WTC11 (cell line): ENCODE measurements at regions not wholly inside any gene's neighbourhood (a gene's known extent, or its start where the extent isn't known, plus 50 kb on each side); places are given as distances from the start of the nearest gene placed in this dataset.
A peak's percentile ranks its signal among the peaks of the same experiment; 100 is the strongest.

Experiments
- ATAC-seq: fragments of 200-7000 bp; cut with Tn5 transposase; 2 replicates; pipeline ENCODE4 v1.10.0; 2021; ENCODE audit warnings: mild to moderate bottlenecking, moderate library complexity
- CTCF ChIA-PET: fragments of 300-600 bp; sonication (Branson Sonifier 250); formaldehyde crosslinking; loops from one replicate; lab custom pipeline; 2021; ENCODE audit warnings: antibody characterized with exemption; lab: Charles Lee
- POLR2A ChIA-PET: fragments of 350-600 bp; sonication (Branson Sonifier 250); formaldehyde crosslinking; loops from one replicate; lab custom pipeline; 2021; ENCODE audit warnings: antibody characterized with exemption; lab: Charles Lee
- DNase-seq: peaks from one replicate; pipeline ENCODE4 v3.0.0; 2021; ENCODE audit warnings: low spot score
- H3K27ac Mint-ChIP-seq: 2 replicates; pipeline ENCODE4 v1.8.0; 2021; ENCODE audit warnings: mixed read lengths
- H3K27me3 Mint-ChIP-seq: 2 replicates; pipeline ENCODE4 v1.8.0; 2021; ENCODE audit warnings: low read depth, mild to moderate bottlenecking, moderate library complexity, mixed read lengths
- H3K36me3 Mint-ChIP-seq: 2 replicates; pipeline ENCODE4 v1.8.0; 2021; ENCODE audit warnings: mixed read lengths
- H3K4me1 Mint-ChIP-seq: 2 replicates; pipeline ENCODE4 v1.8.0; 2022; ENCODE audit warnings: mixed read lengths
- H3K4me3 Mint-ChIP-seq: 2 replicates; pipeline ENCODE4 v1.8.0; 2021; ENCODE audit warnings: mild to moderate bottlenecking, moderate library complexity, mixed read lengths
- H3K9me3 Mint-ChIP-seq: 2 replicates; pipeline ENCODE4 v1.8.0; 2021; ENCODE audit warnings: mixed read lengths
- AFF4 ChIP-seq: sonication (generic); formaldehyde crosslinking; IDR thresholded peaks from 2 replicates; pipeline ENCODE4 v1.8.1; 2023; ENCODE audit warnings: mild to moderate bottlenecking, missing genetic modification reagents, borderline replicate concordance
- ELF4 ChIP-seq: sonication (generic); formaldehyde crosslinking; IDR thresholded peaks from 2 replicates; pipeline ENCODE4 v1.8.1; 2022; ENCODE audit warnings: low read depth, mild to moderate bottlenecking, moderate library complexity, missing genetic modification reagents
- ETV6 ChIP-seq: sonication (generic); formaldehyde crosslinking; IDR thresholded peaks from 2 replicates; pipeline ENCODE4 v1.8.1; 2022; ENCODE audit warnings: mild to moderate bottlenecking, missing genetic modification reagents
- FOXP1 ChIP-seq: sonication (generic); formaldehyde crosslinking; IDR thresholded peaks from 2 replicates; pipeline ENCODE4 v1.8.0; 2022; ENCODE audit warnings: missing genetic modification reagents, mild to moderate bottlenecking, moderate library complexity, borderline replicate concordance
- GTF2I ChIP-seq: fragments of 250-450 bp; sonication (Bioruptor Pico); conservative IDR thresholded peaks from 2 replicates; pipeline ENCODE4 v1.4.0; 2021; ENCODE audit warnings: mild to moderate bottlenecking
- MYBL2 ChIP-seq: sonication (generic); formaldehyde crosslinking; IDR thresholded peaks from 2 replicates; pipeline ENCODE4 v1.8.1; 2023; ENCODE audit warnings: mild to moderate bottlenecking, moderate library complexity, missing genetic modification reagents
- NR2C2 ChIP-seq: sonication (generic); formaldehyde crosslinking; IDR thresholded peaks from 2 replicates; pipeline ENCODE4 v1.8.0; 2022; ENCODE audit warnings: mild to moderate bottlenecking, missing genetic modification reagents
- NR3C1 ChIP-seq: sonication (generic); formaldehyde crosslinking; conservative IDR thresholded peaks from 2 replicates; pipeline ENCODE4 v1.8.1; 2023; ENCODE audit warnings: low read depth, mild to moderate bottlenecking, missing genetic modification reagents
- PRRX2 ChIP-seq: fragments of 250-450 bp; sonication (Bioruptor Pico); IDR thresholded peaks from 2 replicates; pipeline ENCODE4 v1.8.0; 2021; ENCODE audit warnings: mild to moderate bottlenecking
- RORB ChIP-seq: fragments of 250-450 bp; sonication (Bioruptor Pico); IDR thresholded peaks from 2 replicates; pipeline ENCODE4 v1.9.0; 2021; ENCODE audit warnings: mild to moderate bottlenecking
- SMAD4 ChIP-seq: sonication (generic); formaldehyde crosslinking; IDR thresholded peaks from 2 replicates; pipeline ENCODE4 v1.8.0; 2022; ENCODE audit warnings: mild to moderate bottlenecking, missing genetic modification reagents
- TCF7 ChIP-seq: sonication (generic); formaldehyde crosslinking; IDR thresholded peaks from 2 replicates; pipeline ENCODE4 v1.8.0; 2022; ENCODE audit warnings: mild to moderate bottlenecking, low read depth, missing genetic modification reagents, moderate library complexity
- TP53 ChIP-seq: sonication (generic); formaldehyde crosslinking; IDR thresholded peaks from 2 replicates; pipeline ENCODE4 v1.8.1; 2023; ENCODE audit warnings: mild to moderate bottlenecking, missing genetic modification reagents
- ZBTB21 ChIP-seq: sonication (generic); formaldehyde crosslinking; IDR thresholded peaks from 2 replicates; pipeline ENCODE4 v1.8.1; 2023; ENCODE audit warnings: mild to moderate bottlenecking, missing genetic modification reagents, borderline replicate concordance
- ZNF121 ChIP-seq: sonication (generic); formaldehyde crosslinking; IDR thresholded peaks from 2 replicates; pipeline ENCODE4 v1.8.0; 2023; ENCODE audit warnings: missing genetic modification reagents
- ZNF425 ChIP-seq: fragments of 250-450 bp; sonication (Bioruptor Pico); conservative IDR thresholded peaks from 2 replicates; pipeline ENCODE4 v1.9.0; 2021; ENCODE audit warnings: mild to moderate bottlenecking
- ZNF532 ChIP-seq: fragments of 250-450 bp; sonication (Bioruptor Pico); IDR thresholded peaks from 2 replicates; pipeline ENCODE4 v1.9.0; 2021; ENCODE audit warnings: mild to moderate bottlenecking, borderline replicate concordance
- TF ChIP-seq, protein P1 (sequence below): fragments of 250-450 bp; sonication (Bioruptor Pico); IDR thresholded peaks from 2 replicates; pipeline ENCODE4 v2.1.2; 2022; ENCODE audit warnings: mild to moderate bottlenecking, moderate library complexity
- TF ChIP-seq, protein P2 (sequence below): sonication (generic); formaldehyde crosslinking; conservative IDR thresholded peaks from 2 replicates; pipeline ENCODE4 v1.8.1; 2022; ENCODE audit warnings: mild to moderate bottlenecking, missing genetic modification reagents
- TF ChIP-seq, protein P3 (sequence below): fragments of 250-450 bp; sonication (Bioruptor Pico); IDR thresholded peaks from 2 replicates; pipeline ENCODE4 v1.8.0; 2021; ENCODE audit warnings: mild to moderate bottlenecking

- H3K27ac Mint-ChIP-seq = 0 out of 2 replicates have a peak overlapping the region, but pooled peaks have one; percentile 24
- peak; percentile 11 for DNase-seq
Measured at GRCh38 chr4:177117256-177117655, 192.4 kb upstream of the NEIL3 start.

GRCh38 chr4:177118596-177118995 is 191.1 kb upstream of the NEIL3 start:
- peaks cover 12% of the 10 kb centered on the region for H3K4me1 Mint-ChIP-seq
- no peak overlapping the region for H3K27ac Mint-ChIP-seq
- peaks cover 11% of the 10 kb centered on the region for H3K36me3 Mint-ChIP-seq
- ChIA-PET POLR2A (no interaction called here), CTCF (no interaction called here)
- H3K27me3 Mint-ChIP-seq = no peaks in the 10 kb centered on the region
- peaks cover 24% of the 10 kb centered on the region for H3K9me3 Mint-ChIP-seq
- DNase-seq = no peak
- no peak for ATAC-seq
- no peak overlapping the region for H3K4me3 Mint-ChIP-seq
- TF ChIP-seq ZNF121 (CRISPR knock-in tag) (no peak), RORB (CRISPR knock-in tag) (no peak), FOXP1 (CRISPR knock-in tag) (no peak), AFF4 (no peak), ETV6 (CRISPR knock-in tag) (no peak), SMAD4 (CRISPR knock-in tag) (no peak)
- TF ChIP-seq, protein P1, sequence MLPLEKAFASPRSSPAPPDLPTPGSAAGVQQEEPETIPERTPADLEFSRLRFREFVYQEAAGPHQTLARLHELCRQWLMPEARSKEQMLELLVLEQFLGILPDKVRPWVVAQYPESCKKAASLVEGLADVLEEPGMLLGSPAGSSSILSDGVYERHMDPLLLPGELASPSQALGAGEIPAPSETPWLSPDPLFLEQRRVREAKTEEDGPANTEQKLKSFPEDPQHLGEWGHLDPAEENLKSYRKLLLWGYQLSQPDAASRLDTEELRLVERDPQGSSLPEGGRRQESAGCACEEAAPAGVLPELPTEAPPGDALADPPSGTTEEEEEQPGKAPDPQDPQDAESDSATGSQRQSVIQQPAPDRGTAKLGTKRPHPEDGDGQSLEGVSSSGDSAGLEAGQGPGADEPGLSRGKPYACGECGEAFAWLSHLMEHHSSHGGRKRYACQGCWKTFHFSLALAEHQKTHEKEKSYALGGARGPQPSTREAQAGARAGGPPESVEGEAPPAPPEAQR (CRISPR knock-in tag) = no peak

More at GRCh38 chr4:177117256-177117655, 192.4 kb upstream of the NEIL3 start:
- peaks cover 17% of the 10 kb centered on the region for H3K36me3 Mint-ChIP-seq
- TF ChIP-seq ZBTB21 (CRISPR knock-in tag) = no peak
- TF ChIP-seq ZNF532 (CRISPR knock-in tag) = no peak
- TF ChIP-seq, protein P2, sequence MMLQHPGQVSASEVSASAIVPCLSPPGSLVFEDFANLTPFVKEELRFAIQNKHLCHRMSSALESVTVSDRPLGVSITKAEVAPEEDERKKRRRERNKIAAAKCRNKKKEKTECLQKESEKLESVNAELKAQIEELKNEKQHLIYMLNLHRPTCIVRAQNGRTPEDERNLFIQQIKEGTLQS (CRISPR knock-in tag) = no peak
- no peak for TF ChIP-seq NR3C1 (CRISPR knock-in tag)
- no peak for TF ChIP-seq PRRX2 (CRISPR knock-in tag)
- TF ChIP-seq TP53 (CRISPR knock-in tag) = no peak
- TF ChIP-seq NR2C2 (CRISPR knock-in tag) = no peak
- TF ChIP-seq GTF2I = no peak
- no peak for TF ChIP-seq MYBL2 (CRISPR knock-in tag)
- TF ChIP-seq, protein P3, sequence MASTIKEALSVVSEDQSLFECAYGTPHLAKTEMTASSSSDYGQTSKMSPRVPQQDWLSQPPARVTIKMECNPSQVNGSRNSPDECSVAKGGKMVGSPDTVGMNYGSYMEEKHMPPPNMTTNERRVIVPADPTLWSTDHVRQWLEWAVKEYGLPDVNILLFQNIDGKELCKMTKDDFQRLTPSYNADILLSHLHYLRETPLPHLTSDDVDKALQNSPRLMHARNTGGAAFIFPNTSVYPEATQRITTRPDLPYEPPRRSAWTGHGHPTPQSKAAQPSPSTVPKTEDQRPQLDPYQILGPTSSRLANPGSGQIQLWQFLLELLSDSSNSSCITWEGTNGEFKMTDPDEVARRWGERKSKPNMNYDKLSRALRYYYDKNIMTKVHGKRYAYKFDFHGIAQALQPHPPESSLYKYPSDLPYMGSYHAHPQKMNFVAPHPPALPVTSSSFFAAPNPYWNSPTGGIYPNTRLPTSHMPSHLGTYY (CRISPR knock-in tag) = no peak
- no peak for TF ChIP-seq ZNF425 (CRISPR knock-in tag)
- TF ChIP-seq TCF7 (CRISPR knock-in tag) = no peak
- no peak for TF ChIP-seq ZNF121 (CRISPR knock-in tag)
- no peak for TF ChIP-seq ELF4 (CRISPR knock-in tag)
- no peak for TF ChIP-seq FOXP1 (CRISPR knock-in tag)
- TF ChIP-seq, all 79 proteins: peak for 0
- Mint-ChIP-seq H3K27me3 (no peaks in the 10 kb centered on the region), H3K9me3 (peaks cover 32% of the 10 kb centered on the region), H3K4me1 (peaks cover 12% of the 10 kb centered on the region), H3K4me3 (no peak overlapping the region)
- CTCF ChIA-PET = no interaction called here
- ATAC-seq = peak; percentile 91
- POLR2A ChIA-PET = no interaction called here
